HFFc6 (cell line): ENCODE measurements at regions not wholly inside any gene's neighbourhood (a gene's known extent, or its start where the extent isn't known, plus 50 kb on each side); places are given as distances from the start of the nearest gene placed in this dataset.

ENCODE experiments used
- DNase-seq: peaks from one replicate; pipeline ENCODE4 v3.0.0-alpha.2; 2018
- H3K27ac Mint-ChIP-seq: 2 replicates; pipeline ENCODE4 v1.8.0; 2020; ENCODE audit warnings: mild to moderate bottlenecking, mixed read lengths
- H3K27me3 Mint-ChIP-seq: 2 replicates; pipeline ENCODE4 v1.8.0; 2021; ENCODE audit warnings: mild to moderate bottlenecking, moderate library complexity, mixed read lengths; ENCODE audit not compliant: insufficient read depth
- H3K36me3 Mint-ChIP-seq: 2 replicates; pipeline ENCODE4 v1.8.0; 2021; ENCODE audit warnings: low read depth, mixed read lengths
- H3K4me1 Mint-ChIP-seq: 2 replicates; pipeline ENCODE4 v1.8.0; 2020; ENCODE audit warnings: low read depth, mixed read lengths
- H3K4me3 Mint-ChIP-seq: 2 replicates; pipeline ENCODE4 v1.8.0; 2020; ENCODE audit warnings: mild to moderate bottlenecking, moderate library complexity, mixed read lengths
- H3K9me3 Mint-ChIP-seq: 2 replicates; pipeline ENCODE4 v1.8.0; 2020; ENCODE audit warnings: mild to moderate bottlenecking, mixed read lengths
- CTCF ChIP-seq: fragments of 200-600 bp; sonication (generic); IDR thresholded peaks from 2 replicates; pipeline ENCODE4 v1.5.0; 2021; ENCODE audit warnings: antibody characterized with exemption, mild to moderate bottlenecking

GRCh38 chr11:116656011-116656410, 116.8 kb downstream of the BUD13 start:
- H3K36me3 Mint-ChIP-seq: no peaks in the 10 kb centered on the region
- no peaks in the 10 kb centered on the region for H3K4me1 Mint-ChIP-seq
- H3K27me3 Mint-ChIP-seq: peaks cover 15% of the 10 kb centered on the region
- H3K4me3 Mint-ChIP-seq: no peak overlapping the region
- no peak overlapping the region for H3K27ac Mint-ChIP-seq
- TF ChIP-seq CTCF: no peak
- H3K9me3 Mint-ChIP-seq: no peaks in the 10 kb centered on the region
- no peak for DNase-seq

GRCh38 chr11:116654526-116654925, 118.3 kb downstream of the BUD13 start:
- H3K4me3 Mint-ChIP-seq: no peak overlapping the region
- no peaks in the 10 kb centered on the region for H3K4me1 Mint-ChIP-seq
- H3K27ac Mint-ChIP-seq: no peak overlapping the region
- no peak for DNase-seq
- H3K27me3 Mint-ChIP-seq: peaks cover 13% of the 10 kb centered on the region
- no peak for TF ChIP-seq CTCF
- H3K36me3 Mint-ChIP-seq: no peaks in the 10 kb centered on the region
- no peaks in the 10 kb centered on the region for H3K9me3 Mint-ChIP-seq

- DNase-seq: no peak
- H3K27ac Mint-ChIP-seq: no peak overlapping the region
- TF ChIP-seq CTCF: no peak
- no peaks in the 10 kb centered on the region for H3K9me3 Mint-ChIP-seq
- peaks cover 16% of the 10 kb centered on the region for H3K27me3 Mint-ChIP-seq
- H3K36me3 Mint-ChIP-seq: no peaks in the 10 kb centered on the region
- H3K4me3 Mint-ChIP-seq: no peak overlapping the region
- no peaks in the 10 kb centered on the region for H3K4me1 Mint-ChIP-seq
These were observed 119.6 kb downstream of the BUD13 start for GRCh38 chr11:116653206-116653605.

GRCh38 chr11:116651737-116652237, 121.0 kb downstream of the BUD13 start:
- no peaks in the 10 kb centered on the region for H3K4me1 Mint-ChIP-seq
- DNase-seq: no peak
- no peak overlapping the region for H3K27ac Mint-ChIP-seq
- H3K27me3 Mint-ChIP-seq: peaks cover 16% of the 10 kb centered on the region
- no peak overlapping the region for H3K4me3 Mint-ChIP-seq
- no peaks in the 10 kb centered on the region for H3K36me3 Mint-ChIP-seq
- no peak for TF ChIP-seq CTCF
- no peaks in the 10 kb centered on the region for H3K9me3 Mint-ChIP-seq

- Mint-ChIP-seq H3K4me3 (no peak overlapping the region), H3K27me3 (peaks cover 16% of the 10 kb centered on the region), H3K27ac (no peak overlapping the region), H3K36me3 (no peaks in the 10 kb centered on the region), H3K9me3 (no peaks in the 10 kb centered on the region), H3K4me1 (no peaks in the 10 kb centered on the region)
- no peak for DNase-seq
- no peak for TF ChIP-seq CTCF
These were observed 121.6 kb downstream of the BUD13 start for GRCh38 chr11:116651098-116651736.
